GM23248 (cell line): ENCODE measurements at regions not wholly inside any gene's neighbourhood (a gene's known extent, or its start where the extent isn't known, plus 50 kb on each side); places are given as distances from the start of the nearest gene placed in this dataset.

Source experiments
- DNase-seq: peaks from one replicate; pipeline ENCODE4 v3.0.0-alpha.2; 2015
- H2AFZ ChIP-seq: fragments of 200-600 bp; sonication (generic); 2 replicates; pipeline ENCODE4 v1.6.1; 2016; ENCODE audit warnings: antibody characterized with exemption
- H3F3A ChIP-seq: fragments of 200-600 bp; sonication (generic); 2 replicates; pipeline ENCODE4 v1.6.1; 2016; ENCODE audit warnings: mild to moderate bottlenecking, antibody characterized with exemption, mixed run types; ENCODE audit not compliant: insufficient read depth
- H3K27ac ChIP-seq: fragments of 200-600 bp; sonication (generic); 2 replicates; pipeline ENCODE4 v1.5.1; 2016; ENCODE audit warnings: mild to moderate bottlenecking
- H3K27me3 ChIP-seq: fragments of 200-600 bp; sonication (generic); replicated peaks from 2 replicates; pipeline ENCODE4 v1.6.1; 2016; ENCODE audit warnings: mild to moderate bottlenecking; ENCODE audit not compliant: insufficient read depth
- H3K36me3 ChIP-seq: fragments of 200-600 bp; sonication (generic); 2 replicates; pipeline ENCODE4 v1.6.1; 2016; ENCODE audit warnings: low read depth, mild to moderate bottlenecking
- H3K4me1 ChIP-seq: fragments of 200-600 bp; sonication (generic); 2 replicates; pipeline ENCODE4 v1.6.1; 2016; ENCODE audit warnings: mild to moderate bottlenecking; ENCODE audit not compliant: insufficient read depth
- H3K4me2 ChIP-seq: fragments of 200-600 bp; sonication (generic); one replicate; pipeline ENCODE4 v1.6.1; 2016; ENCODE audit warnings: mild to moderate bottlenecking; ENCODE audit not compliant: unreplicated experiment
- H3K4me3 ChIP-seq: fragments of 200-600 bp; sonication (generic); 2 replicates; pipeline ENCODE4 v1.5.1; 2016; ENCODE audit warnings: mild to moderate bottlenecking
- H3K79me2 ChIP-seq: fragments of 200-600 bp; sonication (generic); 2 replicates; pipeline ENCODE4 v1.6.1; 2016; ENCODE audit warnings: mild to moderate bottlenecking; ENCODE audit not compliant: insufficient read depth
- H3K9ac ChIP-seq: fragments of 200-600 bp; sonication (generic); 2 replicates; pipeline ENCODE4 v1.6.1; 2016; ENCODE audit warnings: mild to moderate bottlenecking
- H3K9me2 ChIP-seq: fragments of 200-600 bp; sonication (generic); 2 replicates; pipeline ENCODE4 v1.6.1; 2016; ENCODE audit warnings: mixed run types, mild to moderate bottlenecking, moderate library complexity; ENCODE audit not compliant: insufficient read depth
- H3K9me3 ChIP-seq: fragments of 200-600 bp; sonication (generic); one replicate; pipeline ENCODE4 v1.6.1; 2017; ENCODE audit warnings: low read depth
- H4K20me1 ChIP-seq: fragments of 200-600 bp; sonication (generic); 2 replicates; pipeline ENCODE4 v1.6.0; 2016; ENCODE audit not compliant: insufficient read depth
- EZH2 ChIP-seq: fragments of 200-600 bp; sonication (generic); IDR thresholded peaks from 2 replicates; pipeline ENCODE4 v1.6.1; 2018; ENCODE audit warnings: antibody characterized with exemption, mild to moderate bottlenecking; ENCODE audit not compliant: insufficient read depth, poor library complexity, severe bottlenecking
- EZH2phosphoT487 ChIP-seq: fragments of 200-600 bp; sonication (generic); IDR thresholded peaks from 2 replicates; pipeline ENCODE4 v1.6.1; 2018; ENCODE audit warnings: antibody characterized with exemption, moderate library complexity, mild to moderate bottlenecking, low read depth; ENCODE audit not compliant: insufficient read depth
- WGBS, 2 experiments: methylation state at CpG; one replicate each; pipeline ENCODE4 v1.1.6; 2015 to 2017; ENCODE audit warnings: low lambda C conversion rate in 2 of 2, low coverage in 1 of 2; ENCODE audit errors: missing lambda C conversion rate in 2 of 2; 5-methylcytosine and 5-hydroxymethylcytosine counted together
- in situ Hi-C: fragments of 300-500 bp; cut with MboI; formaldehyde crosslinking; loops from 2 replicates; pipeline ENCODE4 v1.15.0; 2020

DNA sequence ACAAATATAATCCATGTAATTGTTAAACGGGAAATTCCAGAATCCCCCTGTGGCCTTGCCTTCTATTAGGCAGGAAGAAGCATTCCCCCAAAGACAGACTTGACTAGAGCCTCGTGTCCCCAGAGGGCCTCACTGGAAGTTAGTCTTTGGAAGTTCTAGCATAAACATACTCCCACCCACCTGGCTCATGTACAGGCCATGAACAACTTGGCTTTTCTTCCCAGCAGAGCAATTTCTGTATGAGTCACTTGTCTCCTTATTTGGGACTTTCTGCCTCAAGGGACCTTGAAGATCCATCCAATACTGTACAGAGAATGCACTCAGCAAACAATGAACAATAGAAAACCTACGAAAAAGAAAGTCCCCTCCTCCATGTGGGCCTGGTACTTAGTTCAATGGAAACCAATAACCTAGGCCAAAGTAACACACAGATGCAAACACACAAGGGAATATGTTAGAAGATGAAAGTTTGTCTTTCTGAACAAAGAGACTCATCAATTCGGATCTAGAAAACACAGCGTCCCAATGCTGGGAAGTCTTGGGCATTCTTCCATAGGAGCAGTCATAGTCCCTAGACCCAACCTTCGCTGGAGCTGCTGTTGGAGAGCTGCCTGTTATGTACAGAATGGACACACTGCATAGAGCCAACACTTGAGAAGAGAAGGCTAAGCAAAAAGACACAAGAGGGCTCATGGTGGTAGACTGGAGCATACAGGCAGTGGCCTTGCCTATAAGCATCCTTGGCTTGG is 303.5 kb downstream of the HRH4 start:
- no peaks in the 10 kb centered on the region for H4K20me1 ChIP-seq
- no peaks in the 10 kb centered on the region for H3K79me2 ChIP-seq
- no peaks in the 10 kb centered on the region for H3K9me3 ChIP-seq
- peaks cover 43% of the 10 kb centered on the region for H3K4me1 ChIP-seq
- no peaks in the 10 kb centered on the region for H3K9me2 ChIP-seq
- H3K36me3 ChIP-seq = no peaks in the 10 kb centered on the region
- no peak overlapping the region for H3K9ac ChIP-seq
- peak overlapping the region; percentile 74 for H3K4me2 ChIP-seq
- TF ChIP-seq EZH2 (no peak), EZH2phosphoT487 (no peak)
- peaks cover 37% of the 10 kb centered on the region for H3F3A ChIP-seq
- H3K27me3 ChIP-seq = no peaks in the 10 kb centered on the region
- peak overlapping the region; percentile 54 for H2AFZ ChIP-seq
- DNase-seq = peak; percentile 95
- peak overlapping the region; percentile 34 for H3K4me3 ChIP-seq
- peak overlapping the region; percentile 68 for H3K27ac ChIP-seq
- whole genome bisulfite sequencing, 2 experiments = 1 to 8% methylated on average over 6 of the region's 6 CpGs
- in situ Hi-C loops = no loop called here

DNA sequence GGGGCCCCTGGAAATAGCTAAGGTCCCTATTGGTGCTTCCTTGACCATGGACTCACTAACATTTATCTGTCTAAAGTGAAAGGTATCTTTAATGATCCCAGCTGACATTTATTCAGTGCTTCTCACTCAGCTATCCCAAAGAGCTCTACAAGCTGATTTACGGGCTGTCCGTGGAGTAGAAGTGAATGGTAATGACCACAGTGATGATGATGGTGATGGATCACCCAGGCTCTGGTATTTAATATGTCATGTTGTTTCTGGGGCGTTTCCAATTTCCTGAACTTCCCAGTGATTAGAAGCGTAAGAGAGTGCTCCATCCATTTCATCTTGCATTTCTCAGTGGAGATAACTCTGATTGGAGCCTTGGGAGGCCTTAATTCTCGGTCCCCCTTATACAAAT is 304.3 kb downstream of the HRH4 start:
- Histone ChIP-seq H3K27me3 (no peaks in the 10 kb centered on the region), H3K4me3 (no peak overlapping the region), H3K9me3 (no peaks in the 10 kb centered on the region), H4K20me1 (no peaks in the 10 kb centered on the region), H3K9ac (no peak overlapping the region), H3K4me2 (peak overlapping the region; percentile 74), H3K27ac (peak overlapping the region; percentile 68), H3K79me2 (no peaks in the 10 kb centered on the region), H3K4me1 (peaks cover 43% of the 10 kb centered on the region), H3F3A (peaks cover 37% of the 10 kb centered on the region), H2AFZ (peak overlapping the region; percentile 20; the same call in 1 of the 2 replicates), H3K36me3 (no peaks in the 10 kb centered on the region), H3K9me2 (no peaks in the 10 kb centered on the region)
- in situ Hi-C loops = no loop called here
- TF ChIP-seq EZH2 = no peak
- TF ChIP-seq EZH2phosphoT487 = 0 out of 2 replicates have a peak, but pooled peaks have one; percentile 64
- DNase-seq = peak; percentile 54
- WGBS, 2 experiments = 60 to 73% methylated on average over 5 of the region's 5 CpGs

DNA sequence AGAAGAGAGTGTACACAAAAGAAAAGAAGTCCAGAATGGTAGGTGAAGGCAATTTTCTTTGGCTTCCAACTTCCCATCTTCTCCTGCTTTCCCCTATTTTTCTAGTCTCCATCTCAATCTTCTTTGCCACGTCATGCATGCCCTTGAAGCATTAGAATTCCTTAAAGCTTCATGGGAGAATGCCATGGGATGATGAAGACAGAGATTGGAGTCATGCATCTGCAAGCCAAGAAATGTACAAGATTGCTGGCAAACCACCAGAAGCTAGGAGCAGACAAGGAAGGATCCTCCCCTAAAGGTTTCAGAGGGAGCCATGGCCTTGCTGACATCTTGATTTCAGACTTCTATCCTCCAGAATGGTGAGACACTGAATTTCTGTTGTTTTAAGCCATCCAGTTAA is 305.9 kb downstream of the HRH4 start:
- Histone ChIP-seq H4K20me1 (no peaks in the 10 kb centered on the region), H3F3A (peaks cover 37% of the 10 kb centered on the region), H3K9me3 (no peaks in the 10 kb centered on the region), H3K4me2 (peak overlapping the region; percentile 3), H3K4me3 (no peak overlapping the region), H3K36me3 (no peaks in the 10 kb centered on the region), H3K4me1 (peaks cover 52% of the 10 kb centered on the region), H3K9me2 (no peaks in the 10 kb centered on the region; the same call in 1 of the 2 replicates), H3K79me2 (no peaks in the 10 kb centered on the region), H3K27ac (peak overlapping the region; percentile 49), H3K9ac (no peak overlapping the region), H3K27me3 (no peaks in the 10 kb centered on the region), H2AFZ (no peak overlapping the region)
- in situ Hi-C loops = no loop called here
- peak; percentile 97 for DNase-seq
- TF ChIP-seq EZH2phosphoT487 (no peak), EZH2 (no peak)
- WGBS, 2 experiments = 18 to 23% methylated on average over 1 of the region's 1 CpG

DNA sequence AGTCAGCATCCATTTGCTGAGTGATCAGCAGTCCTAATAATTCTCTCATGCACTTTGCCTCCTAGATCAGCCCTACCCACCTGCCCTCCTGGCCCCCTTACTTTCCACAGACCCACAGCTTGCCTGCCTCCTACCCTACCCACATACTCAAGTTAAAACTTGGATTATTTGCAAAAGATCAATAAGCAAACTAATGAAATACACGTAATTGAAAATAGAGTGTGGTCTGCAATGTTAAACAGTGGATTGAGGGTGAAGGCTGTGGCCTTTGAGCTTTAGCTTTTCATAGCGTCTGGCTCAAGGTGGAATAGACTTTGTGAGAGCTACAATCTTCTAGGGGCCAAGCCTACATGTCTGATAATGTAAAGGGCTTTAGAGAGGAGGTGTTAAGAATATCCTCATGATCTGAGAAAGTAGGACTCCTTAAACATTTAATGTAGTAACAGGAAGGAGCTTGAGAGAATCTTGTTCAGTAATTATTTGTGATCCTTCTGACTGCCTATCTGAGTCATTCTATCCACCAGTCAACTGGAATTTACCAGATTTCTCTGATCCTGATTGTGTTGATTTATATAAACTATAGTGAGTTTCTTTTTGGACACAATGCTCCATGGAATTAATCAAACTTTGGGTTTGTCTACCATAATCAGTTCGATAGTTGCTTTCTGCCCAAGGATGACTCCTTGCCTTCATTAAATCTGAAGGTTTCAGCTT is 310.0 kb downstream of the HRH4 start:
- Histone ChIP-seq H3K4me1 (peaks cover 21% of the 10 kb centered on the region), H3K9me3 (no peaks in the 10 kb centered on the region), H3K79me2 (no peaks in the 10 kb centered on the region), H3K4me2 (no peak overlapping the region), H3F3A (0 out of 2 replicates have a peak, but pooled peaks cover 8% of the 10 kb centered on the region), H3K9me2 (no peaks in the 10 kb centered on the region; the same call in 1 of the 2 replicates), H3K36me3 (no peaks in the 10 kb centered on the region), H3K27ac (no peak overlapping the region), H4K20me1 (no peaks in the 10 kb centered on the region), H3K4me3 (no peak overlapping the region), H3K27me3 (no peaks in the 10 kb centered on the region), H2AFZ (no peak overlapping the region), H3K9ac (no peak overlapping the region)
- TF ChIP-seq EZH2phosphoT487 (no peak), EZH2 (no peak)
- 91 to 92% methylated on average over 3 of the region's 3 CpGs for whole genome bisulfite sequencing, 2 experiments
- peak; percentile 36 for DNase-seq
- in situ Hi-C loops = no loop called here
